Astrocyte (in vitro differentiated cells and primary cell): ENCODE measurements at regions not wholly inside any gene's neighbourhood (a gene's known extent, or its start where the extent isn't known, plus 50 kb on each side); places are given as distances from the start of the nearest gene placed in this dataset.

Experiments used
- CTCF ChIP-seq: IDR thresholded peaks from 2 replicates; pipeline ENCODE4 v1.5.1; 2011; ENCODE audit warnings: low read depth, mild to moderate bottlenecking, inconsistent platforms, low read length, moderate library complexity; ENCODE audit not compliant: insufficient read depth
- EZH2 ChIP-seq: IDR thresholded peaks from 2 replicates; pipeline ENCODE4 v1.6.1; 2012; ENCODE audit warnings: mild to moderate bottlenecking, low read length, inconsistent platforms; ENCODE audit not compliant: insufficient read depth

GRCh38 chr17:70786081-70786480 lies 616.7 kb downstream of the KCNJ2 start:
- TF ChIP-seq CTCF: no peak
- TF ChIP-seq EZH2: no peak
